K562 (cell line): ENCODE measurements at regions not wholly inside any gene's neighbourhood (a gene's known extent, or its start where the extent isn't known, plus 50 kb on each side); places are given as distances from the start of the nearest gene placed in this dataset.

ENCODE experiments used
- AFF4 ChIP-seq: sonication (generic); formaldehyde crosslinking; IDR thresholded peaks from 2 replicates; pipeline ENCODE4 v1.8.0; 2023; ENCODE audit warnings: mild to moderate bottlenecking, missing genetic modification reagents
- ARID3B ChIP-seq: fragments of 250-450 bp; sonication (Bioruptor Pico); IDR thresholded peaks from 2 replicates; pipeline ENCODE4 v1.4.0; 2020; ENCODE audit warnings: borderline replicate concordance
- BCOR ChIP-seq: fragments of 450-650 bp; IDR thresholded peaks from 2 replicates; pipeline ENCODE4 v1.6.1; 2016
- CBFA2T3 ChIP-seq: fragments of 450-650 bp; IDR thresholded peaks from 2 replicates; pipeline ENCODE4 v1.6.1; 2017
- ESRRB ChIP-seq: fragments of 250-450 bp; sonication (Bioruptor Pico); IDR thresholded peaks from 2 replicates; pipeline ENCODE4 v1.5.0; 2020; ENCODE audit warnings: mild to moderate bottlenecking, moderate library complexity, borderline replicate concordance
- KAT8 ChIP-seq: fragments of 450-650 bp; IDR thresholded peaks from 2 replicates; pipeline ENCODE4 v1.6.1; 2016; ENCODE audit warnings: low read depth, mild to moderate bottlenecking
- MAFK ChIP-seq: IDR thresholded peaks from 2 replicates; pipeline ENCODE4 v1.6.1; 2011; ENCODE audit warnings: low read length, improper control_type of control experiment
- MBD2 ChIP-seq: sonication (generic); IDR thresholded peaks from 2 replicates; pipeline ENCODE4 v1.6.1; 2016; ENCODE audit warnings: low read depth, borderline replicate concordance
- MIER1 ChIP-seq: fragments of 450-650 bp; IDR thresholded peaks from 2 replicates; pipeline ENCODE4 v1.6.1; 2016; ENCODE audit warnings: antibody characterized with exemption, mild to moderate bottlenecking, low read depth
- MTA1 ChIP-seq: fragments of 450-650 bp; IDR thresholded peaks from 2 replicates; pipeline ENCODE4 v1.6.1; 2017; ENCODE audit warnings: borderline replicate concordance
- PHF20 ChIP-seq: fragments of 450-650 bp; IDR thresholded peaks from 2 replicates; pipeline ENCODE4 v1.6.1; 2018; ENCODE audit not compliant: partially characterized antibody
- PYGO2 ChIP-seq: fragments of 450-650 bp; IDR thresholded peaks from 2 replicates; pipeline ENCODE4 v1.6.1; 2016; ENCODE audit warnings: mild to moderate bottlenecking, missing genetic modification characterization, moderate library complexity, missing compliant biosample characterization
- SNAPC5 ChIP-seq: fragments of 250-450 bp; sonication (Bioruptor Pico); IDR thresholded peaks from 2 replicates; pipeline ENCODE4 v1.8.0; 2021; ENCODE audit warnings: moderate library complexity, mild to moderate bottlenecking, inconsistent platforms
- SPI1 ChIP-seq: IDR thresholded peaks from 2 replicates; pipeline ENCODE4 v1.6.1; 2011; ENCODE audit warnings: low read depth, low read length, control low read depth, borderline replicate concordance
- TCFL5 ChIP-seq: fragments of 250-450 bp; sonication (Bioruptor Pico); conservative IDR thresholded peaks from 2 replicates; pipeline ENCODE4 v1.6.1; 2021; ENCODE audit warnings: mild to moderate bottlenecking, moderate library complexity, matching md5 sums
- TGIF2 ChIP-seq: sonication (generic); formaldehyde crosslinking; IDR thresholded peaks from 2 replicates; pipeline ENCODE4 v1.8.1; 2022; ENCODE audit warnings: mild to moderate bottlenecking, missing genetic modification reagents, moderate library complexity
- YY1 ChIP-seq, 3 experiments: IDR thresholded peaks; 2 replicates each; pipeline ENCODE4 v1.6.1; 2011; ENCODE audit warnings: low read length in 2 of 3, mild to moderate bottlenecking in 2 of 3, moderate library complexity in 2 of 3, borderline replicate concordance in 1 of 3, control low read depth in 1 of 3, low read depth in 1 of 3; ENCODE audit not compliant: insufficient read depth in 3 of 3, insufficient replicate concordance in 2 of 3, control insufficient read depth in 1 of 3, insufficient read length in 1 of 3; ENCODE audit errors: extremely low read depth in 1 of 3
- TF ChIP-seq, protein P1 (sequence below): sonication (generic); formaldehyde crosslinking; IDR thresholded peaks from 2 replicates; pipeline ENCODE4 v1.9.0; 2022; ENCODE audit warnings: mild to moderate bottlenecking, missing genetic modification reagents
- TF ChIP-seq, protein P2 (sequence below), 2 experiments: fragments of 450-650 bp; conservative IDR thresholded peaks; 2 replicates each; pipeline ENCODE4 v1.6.1; 2017; ENCODE audit warnings: mild to moderate bottlenecking in 2 of 2, moderate library complexity in 2 of 2
- TF ChIP-seq, protein P3 (sequence below): fragments of 250-450 bp; sonication (Bioruptor Pico); IDR thresholded peaks from 2 replicates; pipeline ENCODE4 v1.5.1; 2021; ENCODE audit warnings: mild to moderate bottlenecking

GRCh38 chr11:37929100-37929653 is 1331.1 kb upstream of the RAG2 start (continued):
- TF ChIP-seq MAFK, result no peak
- TF ChIP-seq AFF4 (CRISPR knock-in tag), result no peak
- TF ChIP-seq PHF20, result no peak
- TF ChIP-seq, protein P1, sequence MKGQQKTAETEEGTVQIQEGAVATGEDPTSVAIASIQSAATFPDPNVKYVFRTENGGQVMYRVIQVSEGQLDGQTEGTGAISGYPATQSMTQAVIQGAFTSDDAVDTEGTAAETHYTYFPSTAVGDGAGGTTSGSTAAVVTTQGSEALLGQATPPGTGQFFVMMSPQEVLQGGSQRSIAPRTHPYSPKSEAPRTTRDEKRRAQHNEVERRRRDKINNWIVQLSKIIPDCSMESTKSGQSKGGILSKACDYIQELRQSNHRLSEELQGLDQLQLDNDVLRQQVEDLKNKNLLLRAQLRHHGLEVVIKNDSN (CRISPR knock-in tag), result no peak
- TF ChIP-seq BCOR, result no peak
- no peak for TF ChIP-seq MBD2
- no peak for TF ChIP-seq PYGO2
- TF ChIP-seq, protein P2, sequence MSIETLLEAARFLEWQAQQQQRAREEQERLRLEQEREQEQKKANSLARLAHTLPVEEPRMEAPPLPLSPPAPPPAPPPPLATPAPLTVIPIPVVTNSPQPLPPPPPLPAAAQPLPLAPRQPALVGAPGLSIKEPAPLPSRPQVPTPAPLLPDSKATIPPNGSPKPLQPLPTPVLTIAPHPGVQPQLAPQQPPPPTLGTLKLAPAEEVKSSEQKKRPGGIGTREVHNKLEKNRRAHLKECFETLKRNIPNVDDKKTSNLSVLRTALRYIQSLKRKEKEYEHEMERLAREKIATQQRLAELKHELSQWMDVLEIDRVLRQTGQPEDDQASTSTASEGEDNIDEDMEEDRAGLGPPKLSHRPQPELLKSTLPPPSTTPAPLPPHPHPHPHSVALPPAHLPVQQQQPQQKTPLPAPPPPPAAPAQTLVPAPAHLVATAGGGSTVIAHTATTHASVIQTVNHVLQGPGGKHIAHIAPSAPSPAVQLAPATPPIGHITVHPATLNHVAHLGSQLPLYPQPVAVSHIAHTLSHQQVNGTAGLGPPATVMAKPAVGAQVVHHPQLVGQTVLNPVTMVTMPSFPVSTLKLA (conservative IDR thresholded peaks at IDR 0.05), result no peak
- TF ChIP-seq MTA1, result no peak
- TF ChIP-seq SPI1, result peak; percentile 19; the same call in 1 of the 2 replicates
- TF ChIP-seq TCFL5 (CRISPR knock-in tag), result no peak
- peak; percentile 80 for TF ChIP-seq CBFA2T3
- TF ChIP-seq, protein P3, sequence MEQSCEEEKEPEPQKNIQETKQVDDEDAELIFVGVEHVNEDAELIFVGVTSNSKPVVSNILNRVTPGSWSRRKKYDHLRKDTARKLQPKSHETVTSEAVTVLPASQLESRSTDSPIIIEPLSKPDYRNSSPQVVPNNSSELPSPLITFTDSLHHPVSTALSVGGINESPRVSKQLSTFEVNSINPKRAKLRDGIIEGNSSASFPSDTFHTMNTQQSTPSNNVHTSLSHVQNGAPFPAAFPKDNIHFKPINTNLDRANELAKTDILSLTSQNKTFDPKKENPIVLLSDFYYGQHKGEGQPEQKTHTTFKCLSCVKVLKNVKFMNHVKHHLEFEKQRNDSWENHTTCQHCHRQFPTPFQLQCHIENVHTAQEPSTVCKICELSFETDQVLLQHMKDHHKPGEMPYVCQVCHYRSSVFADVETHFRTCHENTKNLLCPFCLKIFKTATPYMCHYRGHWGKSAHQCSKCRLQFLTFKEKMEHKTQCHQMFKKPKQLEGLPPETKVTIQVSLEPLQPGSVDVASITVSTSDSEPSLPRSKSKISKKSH (CRISPR knock-in tag), result no peak
- TF ChIP-seq MIER1, result no peak
- no peak for TF ChIP-seq ESRRB
- TF ChIP-seq KAT8, result no peak
- no peak for TF ChIP-seq ARID3B
- TF ChIP-seq SNAPC5 (CRISPR knock-in tag), result no peak
- TF ChIP-seq TGIF2 (CRISPR knock-in tag), result no peak
- no peak for TF ChIP-seq YY1 (IDR thresholded peaks at IDR 0.05; ENCODE audit: borderline replicate concordance in 1 of 3, control insufficient read depth in 1 of 3, extremely low read depth in 1 of 3, insufficient read depth in 3 of 3, insufficient read length in 1 of 3, insufficient replicate concordance in 2 of 3, low read depth in 1 of 3, low read length in 2 of 3)
